MM.1S (cell line): ENCODE measurements at regions not wholly inside any gene's neighbourhood (a gene's known extent, or its start where the extent isn't known, plus 50 kb on each side); places are given as distances from the start of the nearest gene placed in this dataset.

Source experiments
- CTCF ChIP-seq: fragments of 300-600 bp; sonication (generic); IDR thresholded peaks from 2 replicates; pipeline ENCODE4 v1.5.1; 2016; ENCODE audit warnings: antibody characterized with exemption, low read length, mixed read lengths
- EZH2 ChIP-seq: fragments of 300-600 bp; sonication (generic); optimal IDR thresholded peaks from 2 replicates; pipeline ENCODE3; 2017; ENCODE audit warnings: low read depth, mild to moderate bottlenecking, antibody characterized with exemption, low read length, mixed read lengths

- TF ChIP-seq CTCF (no peak), EZH2 (no peak)
Observed at GRCh38 chr1:14253676-14254075, 344.8 kb upstream of the KAZN start.
